ENCODE measurements at regions not wholly inside any gene's neighbourhood (a gene's known extent, or its start where the extent isn't known, plus 50 kb on each side); places are given as distances from the start of the nearest gene placed in this dataset.

DNA sequence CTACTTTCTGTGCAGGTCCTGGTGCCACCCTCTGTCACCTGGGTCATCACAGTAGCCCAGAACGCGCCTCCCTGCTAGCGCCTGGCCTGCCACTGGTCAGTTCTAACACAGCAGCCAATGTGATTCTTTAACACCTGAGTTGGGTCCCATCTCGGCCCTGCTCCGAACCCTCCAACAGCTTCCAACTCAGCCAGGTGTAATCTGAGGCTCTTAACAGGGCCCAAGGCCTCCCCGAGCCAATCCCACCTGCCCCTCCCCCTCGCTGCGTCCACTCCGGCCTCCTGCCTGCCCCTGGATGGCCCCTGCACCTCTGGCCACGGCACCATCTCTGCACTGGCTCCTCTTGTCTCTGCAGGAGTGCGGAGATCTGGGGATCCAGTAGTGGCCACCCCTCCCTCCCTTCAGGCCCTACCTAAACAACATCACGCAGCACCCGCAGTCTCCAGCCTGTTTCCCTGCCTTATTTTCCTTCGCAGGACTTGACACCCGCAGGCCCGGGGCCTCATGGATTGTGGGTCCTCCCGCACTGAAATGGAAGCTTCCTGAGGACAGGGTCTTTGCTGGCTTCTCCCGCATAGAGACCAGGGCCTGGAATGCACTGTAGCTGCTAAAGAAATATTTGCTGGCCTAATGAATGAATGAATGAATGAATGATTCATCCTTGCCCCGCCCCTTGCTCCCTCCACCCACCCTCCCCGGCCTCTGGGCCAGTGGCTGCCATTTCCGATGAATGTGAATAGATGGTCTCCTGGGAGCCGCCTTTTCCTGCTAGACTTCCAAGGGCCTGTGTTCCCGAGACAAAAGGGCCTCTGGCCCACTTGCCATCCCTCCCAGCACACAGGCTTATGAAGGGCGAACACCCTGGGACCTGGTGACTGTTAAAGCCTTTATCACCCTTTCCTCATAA lies 174.8 kb upstream of the FOXF1 start:
- TF ChIP-seq POLR2A (IDR thresholded peaks at IDR 0.05), result no peak
- TF ChIP-seq CTCF (IDR thresholded peaks at IDR 0.05), result no peak
- TF ChIP-seq EP300 (IDR thresholded peaks at IDR 0.05), result no peak
- no peak for TF ChIP-seq POLR2AphosphoS5 (IDR thresholded peaks at IDR 0.05)

Data from sigmoid colon (tissue), 4 donors.